ENCODE measurements at regions not wholly inside any gene's neighbourhood (a gene's known extent, or its start where the extent isn't known, plus 50 kb on each side); places are given as distances from the start of the nearest gene placed in this dataset.
A peak's percentile ranks its signal among the peaks of the same experiment; 100 is the strongest.

GRCh38 chr17:77375917-77376651 lies 235.3 kb downstream of the SEC14L1 start:
- no peaks in the 10 kb centered on the region for H3K9me3 Mint-ChIP-seq (ENCODE audit: low read depth)
- H3K27me3 Mint-ChIP-seq, result no peaks in the 10 kb centered on the region
- peak overlapping the region; percentile 96 for H3K4me3 Mint-ChIP-seq
- H3K36me3 Mint-ChIP-seq, result no peaks in the 10 kb centered on the region
- H3K4me1 Mint-ChIP-seq (ENCODE audit: low read depth), result peaks cover 80% of the 10 kb centered on the region
- peak overlapping the region; percentile 92 for H3K27ac Mint-ChIP-seq

- Mint-ChIP-seq H3K27ac (peak overlapping the region; percentile 91), H3K27me3 (no peaks in the 10 kb centered on the region), H3K36me3 (no peaks in the 10 kb centered on the region), H3K4me1 (ENCODE audit: low read depth) (peaks cover 80% of the 10 kb centered on the region), H3K9me3 (ENCODE audit: low read depth) (no peaks in the 10 kb centered on the region), H3K4me3 (peak overlapping the region; percentile 96)
Measured at GRCh38 chr17:77376795-77377709, 236.3 kb downstream of the SEC14L1 start.

GRCh38 chr17:77377710-77378235 lies 237.0 kb downstream of the SEC14L1 start:
- Mint-ChIP-seq H3K9me3 (ENCODE audit: low read depth) (no peaks in the 10 kb centered on the region), H3K36me3 (no peaks in the 10 kb centered on the region), H3K4me1 (ENCODE audit: low read depth) (peaks cover 82% of the 10 kb centered on the region), H3K4me3 (peak overlapping the region; percentile 48), H3K27me3 (no peaks in the 10 kb centered on the region), H3K27ac (peak overlapping the region; percentile 91)

- Mint-ChIP-seq H3K4me1 (ENCODE audit: low read depth) (peaks cover 90% of the 10 kb centered on the region), H3K36me3 (no peaks in the 10 kb centered on the region), H3K27me3 (no peaks in the 10 kb centered on the region), H3K4me3 (peak overlapping the region; percentile 48), H3K9me3 (ENCODE audit: low read depth) (no peaks in the 10 kb centered on the region), H3K27ac (peak overlapping the region; percentile 91)
Measured at GRCh38 chr17:77378318-77379064, 237.7 kb downstream of the SEC14L1 start.

GRCh38 chr17:77379065-77379428 lies 238.3 kb downstream of the SEC14L1 start:
- no peak overlapping the region for H3K4me3 Mint-ChIP-seq
- no peak overlapping the region for H3K27ac Mint-ChIP-seq
- H3K4me1 Mint-ChIP-seq (ENCODE audit: low read depth), result peaks cover 94% of the 10 kb centered on the region
- no peaks in the 10 kb centered on the region for H3K36me3 Mint-ChIP-seq
- H3K27me3 Mint-ChIP-seq, result no peaks in the 10 kb centered on the region
- H3K9me3 Mint-ChIP-seq (ENCODE audit: low read depth), result no peaks in the 10 kb centered on the region

GRCh38 chr17:77379832-77380231 lies 239.1 kb downstream of the SEC14L1 start:
- no peaks in the 10 kb centered on the region for H3K27me3 Mint-ChIP-seq
- peaks cover 94% of the 10 kb centered on the region for H3K4me1 Mint-ChIP-seq (ENCODE audit: low read depth)
- no peak overlapping the region for H3K27ac Mint-ChIP-seq
- H3K4me3 Mint-ChIP-seq, result no peak overlapping the region
- H3K9me3 Mint-ChIP-seq (ENCODE audit: low read depth), result no peaks in the 10 kb centered on the region
- no peaks in the 10 kb centered on the region for H3K36me3 Mint-ChIP-seq

- Mint-ChIP-seq H3K27ac (no peak overlapping the region), H3K9me3 (ENCODE audit: low read depth) (no peaks in the 10 kb centered on the region), H3K36me3 (no peaks in the 10 kb centered on the region), H3K27me3 (no peaks in the 10 kb centered on the region), H3K4me3 (no peak overlapping the region), H3K4me1 (ENCODE audit: low read depth) (peaks cover 87% of the 10 kb centered on the region)
Measured at GRCh38 chr17:77380395-77381184, 239.8 kb downstream of the SEC14L1 start.

- Mint-ChIP-seq H3K36me3 (no peaks in the 10 kb centered on the region), H3K9me3 (ENCODE audit: low read depth) (no peaks in the 10 kb centered on the region), H3K4me1 (ENCODE audit: low read depth) (peaks cover 85% of the 10 kb centered on the region), H3K27ac (peak overlapping the region; percentile 85), H3K27me3 (no peaks in the 10 kb centered on the region), H3K4me3 (peak overlapping the region; percentile 70)
Measured at GRCh38 chr17:77381185-77381700, 240.5 kb downstream of the SEC14L1 start.

- no peaks in the 10 kb centered on the region for H3K27me3 Mint-ChIP-seq
- H3K4me3 Mint-ChIP-seq, result peak overlapping the region; percentile 70
- no peaks in the 10 kb centered on the region for H3K9me3 Mint-ChIP-seq (ENCODE audit: low read depth)
- no peaks in the 10 kb centered on the region for H3K36me3 Mint-ChIP-seq
- H3K27ac Mint-ChIP-seq, result peak overlapping the region; percentile 85
- H3K4me1 Mint-ChIP-seq (ENCODE audit: low read depth), result peaks cover 85% of the 10 kb centered on the region
Measured at GRCh38 chr17:77381731-77382130, 241.0 kb downstream of the SEC14L1 start.

GRCh38 chr17:77382356-77382911 lies 241.7 kb downstream of the SEC14L1 start:
- H3K4me1 Mint-ChIP-seq (ENCODE audit: low read depth), result peaks cover 86% of the 10 kb centered on the region
- H3K36me3 Mint-ChIP-seq, result no peaks in the 10 kb centered on the region
- H3K4me3 Mint-ChIP-seq, result peak overlapping the region; percentile 70
- no peaks in the 10 kb centered on the region for H3K9me3 Mint-ChIP-seq (ENCODE audit: low read depth)
- peak overlapping the region; percentile 71 for H3K27ac Mint-ChIP-seq
- H3K27me3 Mint-ChIP-seq, result no peaks in the 10 kb centered on the region

GRCh38 chr17:77382966-77383612 lies 242.3 kb downstream of the SEC14L1 start:
- Mint-ChIP-seq H3K27ac (peak overlapping the region; percentile 28), H3K9me3 (ENCODE audit: low read depth) (no peaks in the 10 kb centered on the region), H3K4me1 (ENCODE audit: low read depth) (peaks cover 82% of the 10 kb centered on the region), H3K4me3 (peak overlapping the region; percentile 52), H3K27me3 (no peaks in the 10 kb centered on the region), H3K36me3 (no peaks in the 10 kb centered on the region)

GRCh38 chr17:77383613-77384608 lies 243.1 kb downstream of the SEC14L1 start:
- H3K9me3 Mint-ChIP-seq (ENCODE audit: low read depth), result no peaks in the 10 kb centered on the region
- H3K36me3 Mint-ChIP-seq, result no peaks in the 10 kb centered on the region
- no peaks in the 10 kb centered on the region for H3K27me3 Mint-ChIP-seq
- peak overlapping the region; percentile 81 for H3K27ac Mint-ChIP-seq
- peaks cover 82% of the 10 kb centered on the region for H3K4me1 Mint-ChIP-seq (ENCODE audit: low read depth)
- peak overlapping the region; percentile 52 for H3K4me3 Mint-ChIP-seq
